MCF 10A (cell line): ENCODE measurements at regions not wholly inside any gene's neighbourhood (a gene's known extent, or its start where the extent isn't known, plus 50 kb on each side); places are given as distances from the start of the nearest gene placed in this dataset.

Experiments used
- BruUV-seq: library from RNA; stranded (reverse); fragments of 400-500 nt; replicated peaks from 2 replicates; lab custom pipeline; 2021; lab: Mats Ljungman, UMichigan
- CTCF ChIA-PET: fragments of 300-600 bp; sonication (Branson Sonifier 250); formaldehyde crosslinking; extraction: SDS; loops from one replicate; lab custom pipeline; 2021; ENCODE audit warnings: antibody characterized with exemption, inconsistent platforms; lab: Yijun Ruan, JAX
- POLR2A ChIA-PET: fragments of 300-600, 350-650 bp; sonication (Branson Sonifier 250); formaldehyde crosslinking; extraction: SDS; loops from one replicate; lab custom pipeline; 2020; ENCODE audit warnings: antibody characterized with exemption, inconsistent platforms; lab: Yijun Ruan, JAX
- DNase-seq: peaks from one replicate; pipeline ENCODE4 v3.0.0-alpha.2; 2018; ENCODE audit not compliant: unreplicated experiment
- H3K27ac Mint-ChIP-seq: one replicate; pipeline ENCODE4 v1.8.0; 2022; ENCODE audit warnings: mild to moderate bottlenecking, low read depth, mixed read lengths; ENCODE audit not compliant: unreplicated experiment
- H3K27me3 Mint-ChIP-seq: one replicate; pipeline ENCODE4 v1.8.0; 2022; ENCODE audit warnings: mixed read lengths; ENCODE audit not compliant: insufficient read depth, unreplicated experiment
- H3K36me3 Mint-ChIP-seq: one replicate; pipeline ENCODE4 v1.8.0; 2022; ENCODE audit warnings: mild to moderate bottlenecking, moderate library complexity, mixed read lengths; ENCODE audit not compliant: insufficient read depth, unreplicated experiment
- H3K4me1 Mint-ChIP-seq: one replicate; pipeline ENCODE4 v1.8.0; 2022; ENCODE audit warnings: mixed read lengths; ENCODE audit not compliant: insufficient read depth, unreplicated experiment
- H3K4me3 Mint-ChIP-seq: one replicate; pipeline ENCODE4 v1.8.0; 2022; ENCODE audit warnings: mild to moderate bottlenecking, moderate library complexity, mixed read lengths; ENCODE audit not compliant: unreplicated experiment
- H3K9me3 Mint-ChIP-seq: one replicate; pipeline ENCODE4 v1.8.0; 2022; ENCODE audit warnings: mixed read lengths; ENCODE audit not compliant: unreplicated experiment
- intact Hi-C: fragments of 100-400 bp; cut with micrococcal nuclease; formaldehyde crosslinking; loops from 2 replicates; pipeline ENCODE4 v1.14.1; 2022
- TF ChIP-seq, protein P1 (sequence below): fragments of 200-600 bp; IDR thresholded peaks from one replicate; pipeline ENCODE4 v1.8.0; 2022; ENCODE audit warnings: antibody characterized with exemption, mild to moderate bottlenecking; ENCODE audit not compliant: unreplicated experiment

DNA sequence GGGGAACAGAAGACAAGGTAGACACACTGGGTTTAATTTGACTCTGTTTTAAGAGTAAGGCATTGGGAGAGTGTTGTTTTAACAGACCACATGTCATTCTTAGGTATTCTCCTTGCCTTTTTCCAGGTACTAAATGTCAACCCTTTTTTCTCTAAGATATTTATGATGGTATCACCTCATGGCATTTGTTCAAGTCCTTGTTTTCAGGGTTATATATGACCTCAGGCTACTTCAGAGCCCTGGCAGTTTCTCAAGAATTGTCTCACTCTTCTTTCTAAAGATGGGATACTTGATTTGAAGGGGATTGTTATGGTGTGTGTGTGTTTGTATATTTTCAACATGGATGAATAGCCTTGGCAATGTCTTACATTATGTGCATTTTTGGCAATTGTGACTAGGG lies 131.1 kb upstream of the ACTBL2 start:
- H3K4me1 Mint-ChIP-seq, result no peaks in the 10 kb centered on the region
- DNase-seq, result no peak
- ChIA-PET POLR2A (no interaction called here), CTCF (no interaction called here)
- TF ChIP-seq, protein P1, sequence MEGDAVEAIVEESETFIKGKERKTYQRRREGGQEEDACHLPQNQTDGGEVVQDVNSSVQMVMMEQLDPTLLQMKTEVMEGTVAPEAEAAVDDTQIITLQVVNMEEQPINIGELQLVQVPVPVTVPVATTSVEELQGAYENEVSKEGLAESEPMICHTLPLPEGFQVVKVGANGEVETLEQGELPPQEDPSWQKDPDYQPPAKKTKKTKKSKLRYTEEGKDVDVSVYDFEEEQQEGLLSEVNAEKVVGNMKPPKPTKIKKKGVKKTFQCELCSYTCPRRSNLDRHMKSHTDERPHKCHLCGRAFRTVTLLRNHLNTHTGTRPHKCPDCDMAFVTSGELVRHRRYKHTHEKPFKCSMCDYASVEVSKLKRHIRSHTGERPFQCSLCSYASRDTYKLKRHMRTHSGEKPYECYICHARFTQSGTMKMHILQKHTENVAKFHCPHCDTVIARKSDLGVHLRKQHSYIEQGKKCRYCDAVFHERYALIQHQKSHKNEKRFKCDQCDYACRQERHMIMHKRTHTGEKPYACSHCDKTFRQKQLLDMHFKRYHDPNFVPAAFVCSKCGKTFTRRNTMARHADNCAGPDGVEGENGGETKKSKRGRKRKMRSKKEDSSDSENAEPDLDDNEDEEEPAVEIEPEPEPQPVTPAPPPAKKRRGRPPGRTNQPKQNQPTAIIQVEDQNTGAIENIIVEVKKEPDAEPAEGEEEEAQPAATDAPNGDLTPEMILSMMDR, result no peak
- no peaks in the 10 kb centered on the region for H3K9me3 Mint-ChIP-seq
- intact Hi-C loops, result no loop called here
- no peak overlapping the region for H3K4me3 Mint-ChIP-seq
- no peak overlapping the region for H3K27ac Mint-ChIP-seq
- H3K27me3 Mint-ChIP-seq, result peaks cover 23% of the 10 kb centered on the region
- BruUV-seq, result no TSS peak
- no peaks in the 10 kb centered on the region for H3K36me3 Mint-ChIP-seq

DNA sequence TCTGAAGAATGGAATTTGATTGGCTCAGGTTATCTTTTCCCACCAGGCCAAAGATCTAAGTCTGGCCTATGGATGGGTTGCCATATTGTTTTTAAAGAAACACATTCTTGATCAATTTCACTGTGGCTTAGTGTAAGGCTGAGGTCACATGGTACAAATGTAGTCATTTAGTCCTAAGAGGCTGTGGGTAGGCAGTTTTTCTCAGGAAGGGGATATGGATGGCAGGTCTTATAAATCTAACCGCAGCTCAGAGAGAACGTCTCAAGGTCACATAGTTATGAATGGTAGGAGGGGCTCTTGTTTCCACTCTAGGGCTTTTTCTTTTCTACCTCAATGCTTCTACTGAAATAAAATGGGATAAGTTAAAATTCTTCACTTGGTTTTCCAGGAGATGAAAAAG lies 128.6 kb upstream of the ACTBL2 start:
- no peak for DNase-seq
- Mint-ChIP-seq H3K27ac (no peak overlapping the region), H3K4me3 (no peak overlapping the region), H3K4me1 (no peaks in the 10 kb centered on the region), H3K9me3 (no peaks in the 10 kb centered on the region), H3K27me3 (peaks cover 24% of the 10 kb centered on the region), H3K36me3 (no peaks in the 10 kb centered on the region)
- ChIA-PET POLR2A (no interaction called here), CTCF (interaction anchor here (0.5 kb wide), 1 partner anchor 406 kb away, joined by 3 read pairs; no protein-coding TSS in a partner anchor)
- TF ChIP-seq, protein P1, result no peak
- BruUV-seq, result no TSS peak
- intact Hi-C loops, result no loop called here

DNA sequence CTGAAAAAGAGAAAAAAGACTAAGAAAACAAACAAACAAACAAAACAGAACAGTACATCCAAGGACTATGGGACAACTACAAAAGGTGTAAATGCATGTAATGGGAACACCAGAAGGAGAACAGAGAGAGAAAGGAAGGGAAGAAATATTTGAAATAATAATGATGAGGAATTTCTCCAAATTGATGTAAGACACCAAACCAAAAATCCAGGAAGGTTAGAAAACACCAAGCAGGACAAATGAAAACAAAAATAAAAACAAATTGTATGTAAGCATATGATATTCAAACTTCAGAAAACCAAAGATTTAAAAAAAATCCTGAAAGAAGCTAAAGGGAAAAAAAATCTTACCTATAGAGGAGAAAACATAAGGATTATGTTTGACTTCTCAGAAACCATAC lies 125.9 kb upstream of the ACTBL2 start:
- Mint-ChIP-seq H3K4me3 (no peak overlapping the region), H3K36me3 (no peaks in the 10 kb centered on the region), H3K4me1 (no peaks in the 10 kb centered on the region), H3K27me3 (peaks cover 33% of the 10 kb centered on the region), H3K27ac (no peak overlapping the region), H3K9me3 (no peaks in the 10 kb centered on the region)
- no peak for DNase-seq
- ChIA-PET POLR2A (no interaction called here), CTCF (interaction anchor here (0.6 to 0.7 kb wide), 2 partner anchors 274 to 865 kb away, joined by 3 read pairs; no protein-coding TSS in a partner anchor)
- TF ChIP-seq, protein P1, result no peak
- intact Hi-C loops, result no loop called here
- BruUV-seq, result no TSS peak

DNA sequence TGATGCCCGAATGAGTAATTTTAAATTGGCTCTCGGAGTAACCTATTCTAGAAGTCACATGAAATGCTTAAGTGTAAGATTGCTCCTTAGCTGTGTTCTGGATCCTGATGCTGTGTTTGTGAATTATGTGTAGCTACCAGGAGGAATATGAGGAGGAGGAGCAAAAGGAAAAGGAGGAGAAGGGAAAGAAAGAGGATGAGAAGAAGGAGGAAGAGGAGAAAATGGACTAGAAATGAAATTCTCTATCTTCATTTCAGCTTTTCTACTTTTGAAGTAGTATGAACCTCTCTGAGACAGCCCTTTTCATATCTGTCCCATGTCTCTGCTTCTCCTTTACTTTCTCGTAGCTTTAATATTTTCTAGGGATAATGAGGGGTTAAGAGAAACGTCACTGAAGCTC lies 119.4 kb upstream of the ACTBL2 start:
- H3K27ac Mint-ChIP-seq, result no peak overlapping the region
- H3K27me3 Mint-ChIP-seq, result peaks cover 49% of the 10 kb centered on the region
- ChIA-PET POLR2A (no interaction called here), CTCF (interaction anchor here (1.4 to 2.2 kb wide), 2 partner anchors 9 to 177 kb away, joined by 4 read pairs; no protein-coding TSS in a partner anchor)
- TF ChIP-seq, protein P1, result no peak
- no peak overlapping the region for H3K4me3 Mint-ChIP-seq
- peaks cover 6% of the 10 kb centered on the region for H3K4me1 Mint-ChIP-seq
- H3K36me3 Mint-ChIP-seq, result no peaks in the 10 kb centered on the region
- intact Hi-C loops, result no loop called here
- no peak for DNase-seq
- no TSS peak for BruUV-seq
- H3K9me3 Mint-ChIP-seq, result no peaks in the 10 kb centered on the region
